HL-60 (cell line): ENCODE measurements at regions not wholly inside any gene's neighbourhood (a gene's known extent, or its start where the extent isn't known, plus 50 kb on each side); places are given as distances from the start of the nearest gene placed in this dataset.

Experiments
- DNase-seq, 2 experiments: peaks; one replicate each; pipeline ENCODE4 v3.0.0-alpha.2; 2010 to 2020; ENCODE audit warnings: low read depth in 1 of 2, low spot score in 1 of 2
- H3K27ac ChIP-seq: fragments of 250-450 bp; sonication (Bioruptor Pico); replicated peaks from 2 replicates; pipeline ENCODE4 v1.5.1; 2020; ENCODE audit warnings: mild to moderate bottlenecking, moderate library complexity
- H3K27me3 ChIP-seq: fragments of 250-450 bp; sonication (Bioruptor Pico); 2 replicates; pipeline ENCODE4 v1.5.1; 2021; ENCODE audit warnings: mild to moderate bottlenecking, moderate library complexity; ENCODE audit not compliant: insufficient read depth, poor library complexity, severe bottlenecking
- H3K4me3 ChIP-seq: replicated peaks from 2 replicates; pipeline ENCODE4 v1.5.1; 2011; ENCODE audit warnings: mild to moderate bottlenecking, control low read depth, low read length; ENCODE audit not compliant: insufficient read depth
- GABPA ChIP-seq: IDR thresholded peaks from 2 replicates; pipeline ENCODE4 v1.6.1; 2012; ENCODE audit warnings: low read depth
- POLR2AphosphoS5 ChIP-seq: IDR thresholded peaks from 2 replicates; pipeline ENCODE4 v1.6.1; 2012; ENCODE audit warnings: low read depth
- SPI1 ChIP-seq: IDR thresholded peaks from 2 replicates; pipeline ENCODE4 v1.6.1; 2012; ENCODE audit warnings: low read depth, mild to moderate bottlenecking, borderline replicate concordance
- TF ChIP-seq, protein P1 (sequence below): IDR thresholded peaks from one replicate; pipeline ENCODE4 v1.5.1; 2011; ENCODE audit warnings: low read length, control low read depth, inconsistent platforms; ENCODE audit not compliant: insufficient read depth
- TF ChIP-seq, protein P2 (sequence below): IDR thresholded peaks from 2 replicates; pipeline ENCODE4 v1.6.1; 2012; ENCODE audit warnings: low read depth; ENCODE audit not compliant: insufficient replicate concordance

DNA sequence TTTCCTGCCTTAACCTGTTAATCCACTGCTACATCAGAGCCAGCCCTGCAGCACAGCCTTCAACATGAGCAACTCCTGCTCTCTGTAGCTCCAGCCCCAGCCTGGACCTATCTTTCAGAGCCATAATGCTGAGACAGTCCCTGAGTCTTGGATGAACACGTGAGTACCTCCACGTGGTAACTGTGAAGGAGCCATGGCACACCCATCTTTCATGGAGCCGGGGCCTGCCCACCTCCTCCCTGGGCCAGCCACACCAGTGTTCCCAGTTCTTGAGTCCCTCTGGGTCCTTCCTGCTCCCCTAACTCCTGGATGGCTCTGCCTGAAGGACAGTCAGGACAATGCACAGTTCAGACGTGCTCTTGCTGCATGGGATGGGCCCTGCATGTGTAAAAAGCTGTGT is 107.1 kb downstream of the TEX36 start:
- TF ChIP-seq GABPA, result no peak
- TF ChIP-seq POLR2AphosphoS5, result no peak
- TF ChIP-seq, protein P1, sequence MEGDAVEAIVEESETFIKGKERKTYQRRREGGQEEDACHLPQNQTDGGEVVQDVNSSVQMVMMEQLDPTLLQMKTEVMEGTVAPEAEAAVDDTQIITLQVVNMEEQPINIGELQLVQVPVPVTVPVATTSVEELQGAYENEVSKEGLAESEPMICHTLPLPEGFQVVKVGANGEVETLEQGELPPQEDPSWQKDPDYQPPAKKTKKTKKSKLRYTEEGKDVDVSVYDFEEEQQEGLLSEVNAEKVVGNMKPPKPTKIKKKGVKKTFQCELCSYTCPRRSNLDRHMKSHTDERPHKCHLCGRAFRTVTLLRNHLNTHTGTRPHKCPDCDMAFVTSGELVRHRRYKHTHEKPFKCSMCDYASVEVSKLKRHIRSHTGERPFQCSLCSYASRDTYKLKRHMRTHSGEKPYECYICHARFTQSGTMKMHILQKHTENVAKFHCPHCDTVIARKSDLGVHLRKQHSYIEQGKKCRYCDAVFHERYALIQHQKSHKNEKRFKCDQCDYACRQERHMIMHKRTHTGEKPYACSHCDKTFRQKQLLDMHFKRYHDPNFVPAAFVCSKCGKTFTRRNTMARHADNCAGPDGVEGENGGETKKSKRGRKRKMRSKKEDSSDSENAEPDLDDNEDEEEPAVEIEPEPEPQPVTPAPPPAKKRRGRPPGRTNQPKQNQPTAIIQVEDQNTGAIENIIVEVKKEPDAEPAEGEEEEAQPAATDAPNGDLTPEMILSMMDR, result no peak
- TF ChIP-seq, protein P2, sequence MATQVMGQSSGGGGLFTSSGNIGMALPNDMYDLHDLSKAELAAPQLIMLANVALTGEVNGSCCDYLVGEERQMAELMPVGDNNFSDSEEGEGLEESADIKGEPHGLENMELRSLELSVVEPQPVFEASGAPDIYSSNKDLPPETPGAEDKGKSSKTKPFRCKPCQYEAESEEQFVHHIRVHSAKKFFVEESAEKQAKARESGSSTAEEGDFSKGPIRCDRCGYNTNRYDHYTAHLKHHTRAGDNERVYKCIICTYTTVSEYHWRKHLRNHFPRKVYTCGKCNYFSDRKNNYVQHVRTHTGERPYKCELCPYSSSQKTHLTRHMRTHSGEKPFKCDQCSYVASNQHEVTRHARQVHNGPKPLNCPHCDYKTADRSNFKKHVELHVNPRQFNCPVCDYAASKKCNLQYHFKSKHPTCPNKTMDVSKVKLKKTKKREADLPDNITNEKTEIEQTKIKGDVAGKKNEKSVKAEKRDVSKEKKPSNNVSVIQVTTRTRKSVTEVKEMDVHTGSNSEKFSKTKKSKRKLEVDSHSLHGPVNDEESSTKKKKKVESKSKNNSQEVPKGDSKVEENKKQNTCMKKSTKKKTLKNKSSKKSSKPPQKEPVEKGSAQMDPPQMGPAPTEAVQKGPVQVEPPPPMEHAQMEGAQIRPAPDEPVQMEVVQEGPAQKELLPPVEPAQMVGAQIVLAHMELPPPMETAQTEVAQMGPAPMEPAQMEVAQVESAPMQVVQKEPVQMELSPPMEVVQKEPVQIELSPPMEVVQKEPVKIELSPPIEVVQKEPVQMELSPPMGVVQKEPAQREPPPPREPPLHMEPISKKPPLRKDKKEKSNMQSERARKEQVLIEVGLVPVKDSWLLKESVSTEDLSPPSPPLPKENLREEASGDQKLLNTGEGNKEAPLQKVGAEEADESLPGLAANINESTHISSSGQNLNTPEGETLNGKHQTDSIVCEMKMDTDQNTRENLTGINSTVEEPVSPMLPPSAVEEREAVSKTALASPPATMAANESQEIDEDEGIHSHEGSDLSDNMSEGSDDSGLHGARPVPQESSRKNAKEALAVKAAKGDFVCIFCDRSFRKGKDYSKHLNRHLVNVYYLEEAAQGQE, result no peak
- TF ChIP-seq SPI1, result no peak
- Histone ChIP-seq H3K27ac (no peak overlapping the region), H3K27me3 (no peaks in the 10 kb centered on the region), H3K4me3 (no peak overlapping the region)
- no peak for DNase-seq

DNA sequence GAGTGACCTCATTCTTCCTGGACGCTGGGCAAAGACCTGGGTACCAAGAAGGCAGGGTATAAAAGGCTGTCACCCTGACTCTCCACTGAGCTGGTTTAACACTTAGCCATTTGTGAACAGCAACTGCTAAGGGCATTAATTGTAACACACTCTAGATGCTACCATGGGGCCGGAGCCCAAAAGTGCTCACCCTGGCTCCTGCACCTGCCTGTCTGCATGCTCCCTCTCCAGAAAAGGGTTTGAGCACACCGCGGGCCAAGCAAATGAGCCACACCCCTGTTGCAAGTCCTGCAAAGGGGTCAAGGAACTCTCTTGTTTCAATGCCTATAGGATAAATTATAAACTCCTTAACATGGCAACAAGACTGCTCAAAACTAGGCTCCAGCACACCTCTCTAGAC is 114.8 kb downstream of the TEX36 start:
- Histone ChIP-seq H3K4me3 (no peak overlapping the region), H3K27ac (no peak overlapping the region), H3K27me3 (peaks cover 5% of the 10 kb centered on the region)
- DNase-seq, result no peak
- TF ChIP-seq POLR2AphosphoS5, result no peak
- TF ChIP-seq, protein P1, result no peak

DNA sequence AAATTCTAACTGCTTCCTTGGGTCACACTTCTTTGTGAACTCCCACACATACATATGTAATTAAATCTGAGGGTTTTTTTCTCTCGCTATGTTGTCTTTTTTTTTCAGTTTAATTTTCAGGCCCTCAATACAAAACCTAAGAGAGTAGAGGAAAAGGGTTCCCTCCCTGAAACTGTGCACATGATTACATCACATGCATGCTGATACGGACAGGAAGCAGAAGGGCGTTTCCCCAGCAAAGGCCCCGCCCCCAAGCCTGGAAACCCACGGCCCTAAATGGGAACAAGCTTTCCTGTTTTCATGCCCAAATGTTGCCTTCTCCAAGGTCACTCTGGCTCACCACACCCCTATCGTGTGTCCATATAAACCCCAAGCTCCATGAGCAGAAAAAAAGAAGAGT is 115.4 kb downstream of the TEX36 start:
- DNase-seq, result no peak
- H3K4me3 ChIP-seq, result no peak overlapping the region
- peaks cover 5% of the 10 kb centered on the region for H3K27me3 ChIP-seq
- TF ChIP-seq, protein P1, result no peak
- TF ChIP-seq POLR2AphosphoS5, result no peak
- TF ChIP-seq, protein P2, result no peak
- no peak for TF ChIP-seq GABPA
- no peak for TF ChIP-seq SPI1
- H3K27ac ChIP-seq, result no peak overlapping the region

DNA sequence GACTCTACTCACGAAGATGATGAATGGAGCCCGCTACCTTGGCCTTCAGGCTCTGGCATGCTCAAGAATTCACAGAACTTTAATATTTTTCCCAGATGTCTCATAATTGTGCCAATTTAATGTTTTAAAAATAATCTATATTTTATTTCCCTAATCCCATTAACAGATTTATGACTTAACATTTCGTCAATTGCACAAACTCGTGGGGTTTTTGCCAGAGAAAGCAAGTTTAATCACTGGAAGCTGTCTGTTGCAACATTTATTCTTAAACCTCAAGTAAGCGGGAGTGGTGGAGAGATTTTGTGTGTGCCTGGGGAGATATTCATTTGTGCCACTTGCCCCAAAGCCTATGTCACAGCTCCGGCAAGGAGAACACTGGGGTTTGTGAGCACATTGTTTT is 117.9 kb downstream of the TEX36 start:
- peaks cover 5% of the 10 kb centered on the region for H3K27me3 ChIP-seq
- TF ChIP-seq, protein P2, result no peak
- TF ChIP-seq POLR2AphosphoS5, result no peak
- TF ChIP-seq SPI1, result no peak
- TF ChIP-seq GABPA, result no peak
- TF ChIP-seq, protein P1, result no peak

More for the DNA sequence above, 117.9 kb downstream of the TEX36 start:
- no peak overlapping the region for H3K4me3 ChIP-seq
- no peak overlapping the region for H3K27ac ChIP-seq
- DNase-seq, result no peak
